Left ventricle myocardium inferior (tissue), 1 donor: ENCODE measurements at regions not wholly inside any gene's neighbourhood (a gene's known extent, or its start where the extent isn't known, plus 50 kb on each side); places are given as distances from the start of the nearest gene placed in this dataset.

ENCODE experiments used
- DNase-seq: peaks from one replicate; pipeline ENCODE4 v3.0.0-alpha.2; 2020
- H3K27ac ChIP-seq: fragments of 200-600 bp; replicated peaks from 2 replicates; pipeline ENCODE4 v1.8.0; 2021
- H3K27me3 ChIP-seq: fragments of 200-600 bp; 2 replicates; pipeline ENCODE4 v1.8.0; 2021; ENCODE audit warnings: low read depth
- H3K36me3 ChIP-seq: fragments of 200-600 bp; 2 replicates; pipeline ENCODE4 v1.8.0; 2021
- H3K4me1 ChIP-seq: fragments of 200-600 bp; 2 replicates; pipeline ENCODE4 v1.8.0; 2021
- H3K4me3 ChIP-seq: fragments of 200-600 bp; 2 replicates; pipeline ENCODE4 v1.8.0; 2021; ENCODE audit warnings: mild to moderate bottlenecking, moderate library complexity
- H3K9me3 ChIP-seq: fragments of 200-600 bp; replicated peaks from 2 replicates; pipeline ENCODE4 v1.8.0; 2021
- CTCF ChIP-seq: fragments of 200-600 bp; IDR thresholded peaks from 2 replicates; pipeline ENCODE4 v1.8.0; 2021; ENCODE audit warnings: antibody characterized with exemption, mild to moderate bottlenecking, borderline replicate concordance
- intact Hi-C: fragments of 100-400 bp; cut with micrococcal nuclease; formaldehyde crosslinking; loops from one replicate; pipeline ENCODE4 v1.11.0; 2022
- donor health status: DM: no; HTN: yes; CAD: no; lungs with severe emphysema.

GRCh38 chr2:8178911-8179310, 502.9 kb upstream of the ID2 start:
- TF ChIP-seq CTCF = no peak
- peaks cover 28% of the 10 kb centered on the region for H3K9me3 ChIP-seq
- no peak overlapping the region for H3K4me3 ChIP-seq
- H3K27ac ChIP-seq = no peak overlapping the region
- DNase-seq = no peak
- H3K27me3 ChIP-seq = no peaks in the 10 kb centered on the region
- H3K36me3 ChIP-seq = no peaks in the 10 kb centered on the region
- intact Hi-C loops = no loop called here
- no peaks in the 10 kb centered on the region for H3K4me1 ChIP-seq

- peaks cover 13% of the 10 kb centered on the region for H3K9me3 ChIP-seq
- no peak overlapping the region for H3K27ac ChIP-seq
- no peaks in the 10 kb centered on the region for H3K4me1 ChIP-seq
- no peaks in the 10 kb centered on the region for H3K36me3 ChIP-seq
- no peak overlapping the region for H3K4me3 ChIP-seq
- no peaks in the 10 kb centered on the region for H3K27me3 ChIP-seq
- intact Hi-C loops = no loop called here
- no peak for TF ChIP-seq CTCF
- DNase-seq = no peak
These were observed 492.5 kb upstream of the ID2 start for GRCh38 chr2:8189316-8189715.

GRCh38 chr2:8190279-8190678, 491.6 kb upstream of the ID2 start:
- Histone ChIP-seq H3K9me3 (peaks cover 9% of the 10 kb centered on the region), H3K4me1 (no peaks in the 10 kb centered on the region), H3K27ac (no peak overlapping the region), H3K36me3 (no peaks in the 10 kb centered on the region), H3K27me3 (no peaks in the 10 kb centered on the region), H3K4me3 (no peak overlapping the region)
- TF ChIP-seq CTCF = no peak
- no peak for DNase-seq
- intact Hi-C loops = no loop called here

GRCh38 chr2:8191427-8191826, 490.4 kb upstream of the ID2 start:
- no peak for TF ChIP-seq CTCF
- Histone ChIP-seq H3K9me3 (no peaks in the 10 kb centered on the region), H3K27me3 (no peaks in the 10 kb centered on the region), H3K36me3 (no peaks in the 10 kb centered on the region), H3K4me1 (no peaks in the 10 kb centered on the region), H3K27ac (no peak overlapping the region), H3K4me3 (no peak overlapping the region)
- DNase-seq = no peak
- intact Hi-C loops = no loop called here

- Histone ChIP-seq H3K9me3 (no peaks in the 10 kb centered on the region), H3K4me1 (no peaks in the 10 kb centered on the region), H3K27ac (no peak overlapping the region), H3K4me3 (no peak overlapping the region), H3K36me3 (no peaks in the 10 kb centered on the region), H3K27me3 (no peaks in the 10 kb centered on the region)
- no peak for TF ChIP-seq CTCF
- intact Hi-C loops = no loop called here
- no peak for DNase-seq
These were observed 488.7 kb upstream of the ID2 start for GRCh38 chr2:8193146-8193545.
